Ishikawa (cell line): ENCODE measurements at regions not wholly inside any gene's neighbourhood (a gene's known extent, or its start where the extent isn't known, plus 50 kb on each side); places are given as distances from the start of the nearest gene placed in this dataset.

Experiments used
- CEBPB ChIP-seq: IDR thresholded peaks from 2 replicates; pipeline ENCODE4 v1.6.1; 2012
- CREB1 ChIP-seq: IDR thresholded peaks from 2 replicates; pipeline ENCODE4 v1.6.1; 2012; ENCODE audit warnings: low read depth
- EGR1 ChIP-seq: IDR thresholded peaks from 2 replicates; pipeline ENCODE4 v1.6.1; 2012
- EP300 ChIP-seq: IDR thresholded peaks from 2 replicates; pipeline ENCODE4 v1.6.1; 2012; ENCODE audit warnings: borderline replicate concordance
- FOXM1 ChIP-seq: IDR thresholded peaks from 2 replicates; pipeline ENCODE4 v1.6.1; 2012; ENCODE audit warnings: low read depth, borderline replicate concordance
- MAX ChIP-seq: IDR thresholded peaks from 2 replicates; pipeline ENCODE4 v1.6.1; 2012
- NFIC ChIP-seq: IDR thresholded peaks from 2 replicates; pipeline ENCODE4 v1.6.1; 2012
- RAD21 ChIP-seq: IDR thresholded peaks from 2 replicates; pipeline ENCODE4 v1.6.1; 2012; ENCODE audit warnings: low read depth
- TAF1 ChIP-seq: IDR thresholded peaks from 2 replicates; pipeline ENCODE4 v1.6.1; 2012; ENCODE audit warnings: low read depth, mild to moderate bottlenecking
- TCF12 ChIP-seq: IDR thresholded peaks from 2 replicates; pipeline ENCODE4 v1.6.1; 2012; ENCODE audit warnings: low read depth
- TEAD4 ChIP-seq: IDR thresholded peaks from 2 replicates; pipeline ENCODE4 v1.6.1; 2012
- YY1 ChIP-seq: IDR thresholded peaks from 2 replicates; pipeline ENCODE4 v1.6.1; 2012; ENCODE audit warnings: low read depth
- ZBTB7A ChIP-seq: IDR thresholded peaks from 2 replicates; pipeline ENCODE4 v1.6.1; 2012; ENCODE audit warnings: low read depth
- TF ChIP-seq, protein P1 (sequence below): IDR thresholded peaks from 2 replicates; pipeline ENCODE4 v1.6.1; 2012
- TF ChIP-seq, protein P2 (sequence below): IDR thresholded peaks from 2 replicates; pipeline ENCODE4 v1.6.1; 2012; ENCODE audit warnings: low read depth, mild to moderate bottlenecking

DNA sequence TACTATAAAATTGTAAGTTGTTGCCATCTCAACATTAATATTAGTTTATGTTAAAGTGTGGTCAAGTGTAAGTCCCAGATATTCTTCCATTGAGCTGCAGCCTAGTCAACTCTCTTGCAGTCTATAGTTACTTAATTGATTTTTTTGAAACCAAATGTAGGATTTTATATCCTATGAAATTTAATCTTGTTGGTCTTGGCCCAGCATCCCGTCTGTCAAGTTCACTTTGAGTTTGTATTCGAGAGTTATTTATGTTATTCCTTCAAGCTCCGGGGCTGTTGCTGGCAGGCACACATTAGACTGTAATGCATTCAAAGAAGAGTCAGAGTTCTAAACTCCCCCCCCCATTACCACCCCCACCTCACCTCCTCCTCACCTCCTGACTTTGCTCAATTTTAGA lies 71.0 kb upstream of the SPACA1 start:
- TF ChIP-seq TEAD4: no peak
- TF ChIP-seq, protein P1, sequence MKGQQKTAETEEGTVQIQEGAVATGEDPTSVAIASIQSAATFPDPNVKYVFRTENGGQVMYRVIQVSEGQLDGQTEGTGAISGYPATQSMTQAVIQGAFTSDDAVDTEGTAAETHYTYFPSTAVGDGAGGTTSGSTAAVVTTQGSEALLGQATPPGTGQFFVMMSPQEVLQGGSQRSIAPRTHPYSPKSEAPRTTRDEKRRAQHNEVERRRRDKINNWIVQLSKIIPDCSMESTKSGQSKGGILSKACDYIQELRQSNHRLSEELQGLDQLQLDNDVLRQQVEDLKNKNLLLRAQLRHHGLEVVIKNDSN: no peak
- no peak for TF ChIP-seq FOXM1
- no peak for TF ChIP-seq CEBPB
- TF ChIP-seq ZBTB7A: no peak
- no peak for TF ChIP-seq MAX

DNA sequence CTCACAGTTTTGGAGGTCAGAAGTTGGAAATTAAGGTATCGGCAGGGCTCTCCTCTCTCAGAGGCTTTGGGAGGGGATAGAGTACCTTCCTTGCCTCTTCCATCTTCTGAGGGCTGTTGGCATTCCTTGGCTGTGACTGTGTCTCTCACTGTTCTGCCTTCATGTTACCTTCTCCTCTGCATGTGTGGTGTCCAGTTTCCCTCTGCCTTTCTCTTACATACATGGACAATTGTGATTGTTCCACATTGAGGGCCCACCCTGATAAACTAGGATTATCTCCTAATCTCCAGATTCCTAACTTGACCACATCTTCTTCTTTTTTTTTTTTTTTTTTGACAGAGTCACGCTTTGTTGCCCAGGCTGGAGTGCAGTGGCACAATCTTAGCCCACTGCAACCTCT lies 72.1 kb upstream of the SPACA1 start:
- TF ChIP-seq, protein P2, sequence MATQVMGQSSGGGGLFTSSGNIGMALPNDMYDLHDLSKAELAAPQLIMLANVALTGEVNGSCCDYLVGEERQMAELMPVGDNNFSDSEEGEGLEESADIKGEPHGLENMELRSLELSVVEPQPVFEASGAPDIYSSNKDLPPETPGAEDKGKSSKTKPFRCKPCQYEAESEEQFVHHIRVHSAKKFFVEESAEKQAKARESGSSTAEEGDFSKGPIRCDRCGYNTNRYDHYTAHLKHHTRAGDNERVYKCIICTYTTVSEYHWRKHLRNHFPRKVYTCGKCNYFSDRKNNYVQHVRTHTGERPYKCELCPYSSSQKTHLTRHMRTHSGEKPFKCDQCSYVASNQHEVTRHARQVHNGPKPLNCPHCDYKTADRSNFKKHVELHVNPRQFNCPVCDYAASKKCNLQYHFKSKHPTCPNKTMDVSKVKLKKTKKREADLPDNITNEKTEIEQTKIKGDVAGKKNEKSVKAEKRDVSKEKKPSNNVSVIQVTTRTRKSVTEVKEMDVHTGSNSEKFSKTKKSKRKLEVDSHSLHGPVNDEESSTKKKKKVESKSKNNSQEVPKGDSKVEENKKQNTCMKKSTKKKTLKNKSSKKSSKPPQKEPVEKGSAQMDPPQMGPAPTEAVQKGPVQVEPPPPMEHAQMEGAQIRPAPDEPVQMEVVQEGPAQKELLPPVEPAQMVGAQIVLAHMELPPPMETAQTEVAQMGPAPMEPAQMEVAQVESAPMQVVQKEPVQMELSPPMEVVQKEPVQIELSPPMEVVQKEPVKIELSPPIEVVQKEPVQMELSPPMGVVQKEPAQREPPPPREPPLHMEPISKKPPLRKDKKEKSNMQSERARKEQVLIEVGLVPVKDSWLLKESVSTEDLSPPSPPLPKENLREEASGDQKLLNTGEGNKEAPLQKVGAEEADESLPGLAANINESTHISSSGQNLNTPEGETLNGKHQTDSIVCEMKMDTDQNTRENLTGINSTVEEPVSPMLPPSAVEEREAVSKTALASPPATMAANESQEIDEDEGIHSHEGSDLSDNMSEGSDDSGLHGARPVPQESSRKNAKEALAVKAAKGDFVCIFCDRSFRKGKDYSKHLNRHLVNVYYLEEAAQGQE: no peak
- TF ChIP-seq TEAD4 (no peak), NFIC (no peak), RAD21 (no peak), ZBTB7A (no peak), CEBPB (no peak), FOXM1 (no peak), CREB1 (no peak)
- TF ChIP-seq, protein P1: no peak

GRCh38 chr6:87972279-87972678 lies 75.4 kb upstream of the SPACA1 start:
- TF ChIP-seq, protein P1: no peak
- no peak for TF ChIP-seq CREB1
- TF ChIP-seq YY1: no peak
- TF ChIP-seq TCF12: no peak
- no peak for TF ChIP-seq EGR1
- no peak for TF ChIP-seq TAF1
- TF ChIP-seq EP300: no peak
- TF ChIP-seq, protein P2: no peak
- TF ChIP-seq TEAD4: no peak
- no peak for TF ChIP-seq NFIC
- TF ChIP-seq FOXM1: no peak
- no peak for TF ChIP-seq CEBPB

DNA sequence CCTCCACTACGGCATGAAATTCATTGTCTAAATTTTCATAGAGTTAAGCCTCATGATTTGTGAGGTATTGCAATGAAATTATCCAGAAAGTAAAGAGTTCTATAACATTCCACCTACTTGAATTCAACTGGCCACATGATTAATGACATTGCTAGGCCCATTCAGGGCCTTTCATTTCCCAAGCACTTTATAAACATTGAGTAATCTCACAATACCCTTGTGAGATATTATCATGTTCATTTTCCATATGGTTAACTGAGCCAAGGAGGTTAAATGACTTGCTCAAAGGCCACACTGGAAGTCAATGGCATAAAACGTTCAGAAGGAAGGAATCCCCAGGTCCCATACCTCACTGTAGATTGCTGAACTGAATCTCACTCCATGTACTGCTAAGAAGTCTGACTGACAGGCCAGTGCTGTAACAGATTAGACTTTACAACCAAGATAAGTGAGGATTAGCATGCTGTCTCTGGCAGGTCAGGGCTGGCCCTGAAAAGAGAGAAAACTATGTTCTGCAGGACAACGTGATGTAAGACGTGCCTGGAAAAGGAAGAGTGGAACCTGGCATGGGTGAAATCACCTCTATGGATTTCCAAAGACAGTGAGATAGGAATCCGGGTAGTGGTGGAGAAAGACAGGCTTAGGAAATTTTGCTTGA lies 75.9 kb upstream of the SPACA1 start:
- TF ChIP-seq NFIC (no peak), MAX (no peak), EP300 (no peak), TEAD4 (no peak), FOXM1 (no peak), RAD21 (no peak)
- TF ChIP-seq, protein P1: no peak

DNA sequence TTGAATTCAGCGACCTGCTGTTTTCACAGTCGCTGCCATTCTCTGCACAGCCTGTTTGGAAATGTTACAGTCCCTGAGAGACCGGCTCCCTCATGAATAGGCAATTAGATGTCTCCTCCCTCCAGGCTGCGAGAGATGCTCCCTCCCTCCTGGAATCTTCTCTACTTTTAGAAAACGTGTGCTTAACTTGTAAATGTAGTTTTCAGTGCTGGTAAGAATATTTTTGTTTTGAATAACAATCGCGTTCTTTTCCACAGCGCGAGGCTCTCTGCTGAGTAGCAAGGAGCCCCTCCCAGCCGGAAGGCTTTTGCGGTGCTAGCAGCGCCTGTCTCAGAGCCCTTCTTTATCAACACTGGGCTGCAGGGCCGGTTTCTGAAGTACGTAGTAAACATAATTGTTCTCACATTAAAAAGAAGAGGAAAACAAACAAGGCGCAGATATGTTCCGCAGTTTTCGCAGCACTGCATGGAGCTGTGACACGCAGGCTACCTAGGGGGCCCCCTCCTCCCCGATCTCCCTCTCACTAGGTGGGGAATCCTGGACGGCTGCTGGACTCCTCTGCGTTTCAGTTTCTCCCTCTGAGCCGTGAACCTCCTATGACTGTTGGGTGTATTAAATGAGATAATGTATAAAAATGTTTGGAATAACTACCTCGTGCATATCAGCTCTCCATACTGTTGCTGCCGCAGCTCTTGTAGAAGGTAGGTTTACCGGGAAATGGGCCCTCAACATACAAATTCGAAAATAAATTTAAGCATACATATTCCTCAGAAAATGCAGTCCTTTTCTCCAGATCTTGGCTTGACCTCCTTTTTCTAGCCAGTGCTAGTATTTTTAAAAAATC lies 79.0 kb upstream of the SPACA1 start:
- TF ChIP-seq, protein P2: no peak
- TF ChIP-seq TAF1 (no peak), TCF12 (no peak), MAX (no peak), EP300 (no peak), EGR1 (no peak), RAD21 (no peak), FOXM1 (no peak), NFIC (no peak), ZBTB7A (no peak), TEAD4 (no peak), YY1 (no peak), CEBPB (no peak), CREB1 (no peak)
- TF ChIP-seq, protein P1: no peak
